ENCODE measurements at regions not wholly inside any gene's neighbourhood (a gene's known extent, or its start where the extent isn't known, plus 50 kb on each side); places are given as distances from the start of the nearest gene placed in this dataset.
A peak's percentile ranks its signal among the peaks of the same experiment; 100 is the strongest.

- peak in 1 of 2 donors; percentile 39 for DNase-seq (ENCODE audit: low read depth in 2 of 2)
- TF ChIP-seq CTCF (IDR thresholded peaks at IDR 0.05; ENCODE audit: low read depth, low read length): no peak
- no peak overlapping the region for H3K4me3 ChIP-seq (replicated peaks in 1 of 2; ENCODE audit: low read depth in 2 of 2, low read length in 2 of 2)
Observed at GRCh38 chr14:55977392-55978150, 140.6 kb upstream of the PELI2 start.

- DNase-seq (ENCODE audit: low read depth in 2 of 2): no peak
Observed at GRCh38 chr14:55979096-55979495, 139.1 kb upstream of the PELI2 start.

GRCh38 chr14:55979781-55980180 is 138.4 kb upstream of the PELI2 start:
- DNase-seq (ENCODE audit: low read depth in 2 of 2): no peak
- no peak for TF ChIP-seq CTCF (IDR thresholded peaks at IDR 0.05; ENCODE audit: low read depth, low read length)
- no peak overlapping the region for H3K4me3 ChIP-seq (replicated peaks in 1 of 2; ENCODE audit: low read depth in 2 of 2, low read length in 2 of 2)

More at GRCh38 chr14:55979096-55979495, 139.1 kb upstream of the PELI2 start:
- no peak overlapping the region for H3K4me3 ChIP-seq (replicated peaks in 1 of 2; ENCODE audit: low read depth in 2 of 2, low read length in 2 of 2)
- no peak for TF ChIP-seq CTCF (IDR thresholded peaks at IDR 0.05; ENCODE audit: low read depth, low read length)

- DNase-seq (ENCODE audit: low read depth in 2 of 2): no peak
- TF ChIP-seq CTCF (IDR thresholded peaks at IDR 0.05; ENCODE audit: low read depth, low read length): no peak
- H3K4me3 ChIP-seq (replicated peaks in 1 of 2; ENCODE audit: low read depth in 2 of 2, low read length in 2 of 2): no peak overlapping the region
Observed at GRCh38 chr14:55980970-55981369, 137.2 kb upstream of the PELI2 start.

- no peak for DNase-seq (ENCODE audit: low read depth in 2 of 2)
- no peak for TF ChIP-seq CTCF (IDR thresholded peaks at IDR 0.05; ENCODE audit: low read depth, low read length)
- H3K4me3 ChIP-seq (replicated peaks in 1 of 2; ENCODE audit: low read depth in 2 of 2, low read length in 2 of 2): no peak overlapping the region
Observed at GRCh38 chr14:55986069-55986468, 132.1 kb upstream of the PELI2 start.

GRCh38 chr14:56000846-56001245 is 117.4 kb upstream of the PELI2 start:
- TF ChIP-seq CTCF (IDR thresholded peaks at IDR 0.05; ENCODE audit: low read depth, low read length): no peak
- no peak for DNase-seq (ENCODE audit: low read depth in 2 of 2)
- no peak overlapping the region for H3K4me3 ChIP-seq (replicated peaks in 1 of 2; ENCODE audit: low read depth in 2 of 2, low read length in 2 of 2)

GRCh38 chr14:56002342-56002741 is 115.9 kb upstream of the PELI2 start:
- no peak for TF ChIP-seq CTCF (IDR thresholded peaks at IDR 0.05; ENCODE audit: low read depth, low read length)
- peak in 1 of 2 donors; percentile 8 for DNase-seq (ENCODE audit: low read depth in 2 of 2)
- no peak overlapping the region for H3K4me3 ChIP-seq (replicated peaks in 1 of 2; ENCODE audit: low read depth in 2 of 2, low read length in 2 of 2)

Measured in cardiac fibroblast (primary cell).